ENCODE measurements at regions not wholly inside any gene's neighbourhood (a gene's known extent, or its start where the extent isn't known, plus 50 kb on each side); places are given as distances from the start of the nearest gene placed in this dataset.

- Histone ChIP-seq H2AK9ac (replicated peaks; ENCODE audit: low read depth, low read length, poor library complexity) (no peak overlapping the region), H3K4me3 (ENCODE audit: insufficient read depth, low read depth, low read length) (no peak overlapping the region), H3K9ac (ENCODE audit: low read depth, low read length) (no peak overlapping the region), H3K79me1 (ENCODE audit: low read depth in 1 of 2, low read length in 2 of 2) (no peaks in the 10 kb centered on the region), H3K36me3 (ENCODE audit: control insufficient read depth, insufficient read depth, low read length) (no peaks in the 10 kb centered on the region), H3K4ac (ENCODE audit: low read depth, low read length) (no peak overlapping the region), H4K91ac (ENCODE audit: insufficient read depth, low read depth, low read length) (no peak overlapping the region), H3K56ac (ENCODE audit: extremely low read depth, insufficient read depth, low read length) (no peak overlapping the region), H2AFZ (replicated peaks; ENCODE audit: low read length, poor library complexity) (no peak overlapping the region), H3K9me1 (ENCODE audit: insufficient read depth, low read length) (peaks cover 5% of the 10 kb centered on the region; the same call in 1 of the 2 replicates), H3K23ac (ENCODE audit: low read depth, low read length) (no peak overlapping the region), H2BK5ac (ENCODE audit: low read depth, low read length, poor library complexity, severe bottlenecking) (no peak overlapping the region), H3K9me3 (ENCODE audit: control insufficient read depth, insufficient read depth, low read length) (no peaks in the 10 kb centered on the region), H2AK5ac (ENCODE audit: low read depth, low read length) (no peak overlapping the region), H3K27me3 (ENCODE audit: control insufficient read depth, insufficient read depth, low read length) (no peaks in the 10 kb centered on the region), H3K14ac (replicated peaks; ENCODE audit: low read depth, low read length) (no peak overlapping the region), H2BK120ac (ENCODE audit: low read depth, low read length) (no peak overlapping the region), H2BK15ac (ENCODE audit: low read depth, low read length) (no peak overlapping the region), H4K8ac (ENCODE audit: low read depth in 2 of 2, low read length in 2 of 2) (no peak overlapping the region), H4K20me1 (ENCODE audit: insufficient read depth, low read length) (no peaks in the 10 kb centered on the region), H4K5ac (ENCODE audit: low read depth, low read length) (no peak overlapping the region), H3K18ac (ENCODE audit: low read depth, low read length) (no peak overlapping the region), H2BK20ac (ENCODE audit: low read depth, low read length) (no peak overlapping the region), H3K4me1 (ENCODE audit: control insufficient read depth, insufficient read depth, low read length) (peaks cover 9% of the 10 kb centered on the region), H3K27ac (ENCODE audit: insufficient read depth, low read length) (no peak overlapping the region), H3K4me2 (ENCODE audit: low read depth, low read length) (no peak overlapping the region)
- ATAC-seq (ENCODE audit: low read depth) = no peak
- intact Hi-C loops (cut with micrococcal nuclease) (no loop called here), in situ Hi-C loops (cut with MboI; ENCODE audit: low sequenced_read_pairs) (no loop called here), dilution Hi-C loops (cut with HindIII; ENCODE audit: low sequenced_read_pairs, unreplicated experiment) (no loop called here)
- DNase-seq = no peak
- no TSS peak for BruUV-seq (replicated peaks)
- ChIA-PET POLR2A (ENCODE audit: unreplicated experiment) (no interaction called here), CTCF (no interaction called here)
- TF ChIP-seq CHD1 (IDR thresholded peaks at IDR 0.05; ENCODE audit: low read depth, low read length) = no peak
- no peak for TF ChIP-seq MXI1 (IDR thresholded peaks at IDR 0.05; ENCODE audit: borderline replicate concordance, low read depth, low read length)
- TF ChIP-seq POLR2A (IDR thresholded peaks at IDR 0.05; ENCODE audit: low read depth, low read length) = no peak
- TF ChIP-seq BHLHE40 (IDR thresholded peaks at IDR 0.05; ENCODE audit: low read depth, low read length) = no peak
- TF ChIP-seq RFX5 (IDR thresholded peaks at IDR 0.05; ENCODE audit: low read depth, low read length) = no peak
- no peak for TF ChIP-seq USF2 (IDR thresholded peaks at IDR 0.05; ENCODE audit: low read depth, low read length)
- no peak for TF ChIP-seq MAFK (IDR thresholded peaks at IDR 0.05; ENCODE audit: low read depth, low read length)
- TF ChIP-seq NFE2L2 (IDR thresholded peaks at IDR 0.05; ENCODE audit: low read depth, low read length) = no peak
- TF ChIP-seq ELK1 (IDR thresholded peaks at IDR 0.05; ENCODE audit: borderline replicate concordance, low read depth, low read length) = no peak
- TF ChIP-seq CEBPB (IDR thresholded peaks at IDR 0.05; ENCODE audit: low read depth, low read length) = no peak
- no peak for TF ChIP-seq SMC3 (IDR thresholded peaks at IDR 0.05; ENCODE audit: low read depth, low read length)
- no peak for TF ChIP-seq RCOR1 (IDR thresholded peaks at IDR 0.05; ENCODE audit: insufficient replicate concordance, low read length)
- TF ChIP-seq CTCF (conservative IDR thresholded peaks at IDR 0.05; ENCODE audit: low read depth, low read length) = no peak
- TF ChIP-seq RAD21 (IDR thresholded peaks at IDR 0.05; ENCODE audit: low read length) = no peak
- TF ChIP-seq MAZ (IDR thresholded peaks at IDR 0.05; ENCODE audit: borderline replicate concordance, low read depth, low read length) = no peak
- no peak for TF ChIP-seq FOS (IDR thresholded peaks at IDR 0.05; ENCODE audit: low read depth, low read length)
- WGBS, 2 experiments (ENCODE audit: extremely low coverage in 2 of 2, insufficient read length in 1 of 2) = 100% methylated on average over 4 of the region's 6 CpGs; no CpG with 5 or more reads in 1 of the 2 experiments
Measured at GRCh38 chr16:51527349-51527748, 376.3 kb upstream of the SALL1 start.

All from IMR-90 (cell line).